HG03457 (cell line): ENCODE measurements at regions not wholly inside any gene's neighbourhood (a gene's known extent, or its start where the extent isn't known, plus 50 kb on each side); places are given as distances from the start of the nearest gene placed in this dataset.

ENCODE experiments used
- ATAC-seq: cut with Tn5 transposase; IDR thresholded peaks from one replicate; pipeline ENCODE4 v1.9.1; 2021; ENCODE audit warnings: moderate number of reproducible peaks; ENCODE audit not compliant: unreplicated experiment

DNA sequence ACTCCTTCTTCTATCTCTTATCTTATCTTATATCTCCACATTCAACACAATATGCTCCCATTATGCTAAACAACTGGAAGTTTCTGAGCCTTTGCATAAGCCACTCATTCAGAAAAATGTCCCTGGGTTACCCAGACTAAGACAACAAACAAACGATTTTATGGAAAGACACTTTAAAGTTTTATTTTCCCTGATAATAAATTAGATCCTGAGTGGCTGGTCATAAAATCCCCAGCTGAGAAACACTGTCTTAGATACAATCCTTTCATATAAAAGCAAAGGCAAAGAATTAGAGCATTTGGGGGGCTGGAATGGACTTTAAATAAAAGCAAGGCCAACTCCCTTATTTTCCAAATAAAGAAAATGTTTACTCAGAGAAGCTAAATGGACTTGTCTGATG, 322.3 kb downstream of the GBE1 start:
- ATAC-seq, result no peak

DNA sequence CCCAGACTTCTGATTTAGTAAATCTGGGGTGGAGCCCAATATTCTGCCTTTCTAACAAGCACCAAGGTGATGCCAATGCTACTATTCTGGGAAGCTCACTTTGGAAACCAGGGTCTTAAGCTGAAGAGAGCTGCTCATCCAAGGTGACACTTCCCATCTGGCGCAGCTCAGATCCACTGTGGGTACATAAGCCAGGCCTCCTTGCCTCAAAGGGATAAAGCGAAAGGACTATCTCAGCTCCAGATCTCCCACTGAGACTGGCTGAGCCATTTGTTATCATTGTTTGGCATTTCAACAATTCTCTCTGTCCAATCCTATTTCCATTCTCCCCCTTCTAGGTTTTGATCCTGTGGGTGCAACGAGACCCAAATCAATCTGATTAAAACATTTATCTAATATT, 323.8 kb downstream of the GBE1 start:
- ATAC-seq, result no peak

- ATAC-seq, result no peak
Observed at GRCh38 chr3:81436182-81436581, 325.3 kb downstream of the GBE1 start.

DNA sequence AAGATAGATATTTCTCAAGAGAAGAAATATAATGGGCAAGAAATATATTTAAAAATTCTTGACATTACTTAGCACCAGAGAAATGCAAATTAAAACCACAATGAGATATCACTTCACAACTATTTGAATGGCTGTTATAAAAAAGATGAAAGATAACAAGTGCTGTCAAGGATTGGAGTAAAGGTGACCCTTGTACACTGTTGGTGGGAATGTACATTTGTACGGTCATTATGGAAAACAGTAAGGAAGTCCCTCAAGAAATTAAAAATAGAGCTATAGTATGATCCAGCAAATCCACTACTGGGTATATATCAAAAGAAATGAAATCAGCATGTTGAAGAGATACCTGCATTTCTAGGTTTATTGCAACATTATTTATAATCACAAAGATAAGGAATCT, 326.4 kb downstream of the GBE1 start:
- no peak for ATAC-seq

GRCh38 chr3:81434161-81434560, 327.3 kb downstream of the GBE1 start:
- ATAC-seq, result no peak

GRCh38 chr3:81433675-81434074, 327.8 kb downstream of the GBE1 start:
- no peak for ATAC-seq

GRCh38 chr3:81432456-81432855, 329.0 kb downstream of the GBE1 start:
- ATAC-seq, result no peak

DNA sequence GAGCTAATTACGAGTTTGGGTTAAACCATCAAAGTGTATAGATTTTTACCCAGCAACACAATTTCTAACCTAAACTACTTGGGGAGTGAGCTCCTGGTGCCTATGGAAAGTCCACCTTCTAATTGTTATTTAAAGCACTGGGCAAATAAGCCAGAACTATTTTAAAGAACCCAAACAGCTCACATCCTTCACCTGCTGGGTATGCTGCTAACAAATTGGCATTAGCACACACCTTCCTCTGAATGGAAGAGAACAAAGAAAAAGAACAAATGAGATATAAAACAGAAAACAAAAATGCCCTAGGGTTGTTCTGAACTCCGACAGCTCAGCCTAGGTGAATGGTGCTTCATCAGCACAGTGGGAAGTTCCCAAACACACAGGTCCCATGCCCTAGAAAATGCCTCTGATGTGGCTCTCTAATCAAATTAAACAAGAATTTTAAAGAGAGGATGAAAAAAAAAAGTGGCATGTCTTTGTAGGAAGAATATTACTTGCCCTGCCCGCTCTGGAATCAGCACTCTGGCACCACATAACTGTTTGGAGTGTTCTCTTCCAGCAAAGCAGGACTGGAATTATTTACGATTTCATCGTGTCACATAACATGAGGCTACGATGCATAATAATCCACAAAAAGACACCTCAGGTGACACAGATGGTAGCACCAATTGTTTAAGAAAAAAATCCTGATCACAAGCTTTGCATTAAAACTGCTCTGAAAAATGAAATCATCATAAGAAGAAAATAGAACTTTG, 334.4 kb downstream of the GBE1 start:
- no peak for ATAC-seq

DNA sequence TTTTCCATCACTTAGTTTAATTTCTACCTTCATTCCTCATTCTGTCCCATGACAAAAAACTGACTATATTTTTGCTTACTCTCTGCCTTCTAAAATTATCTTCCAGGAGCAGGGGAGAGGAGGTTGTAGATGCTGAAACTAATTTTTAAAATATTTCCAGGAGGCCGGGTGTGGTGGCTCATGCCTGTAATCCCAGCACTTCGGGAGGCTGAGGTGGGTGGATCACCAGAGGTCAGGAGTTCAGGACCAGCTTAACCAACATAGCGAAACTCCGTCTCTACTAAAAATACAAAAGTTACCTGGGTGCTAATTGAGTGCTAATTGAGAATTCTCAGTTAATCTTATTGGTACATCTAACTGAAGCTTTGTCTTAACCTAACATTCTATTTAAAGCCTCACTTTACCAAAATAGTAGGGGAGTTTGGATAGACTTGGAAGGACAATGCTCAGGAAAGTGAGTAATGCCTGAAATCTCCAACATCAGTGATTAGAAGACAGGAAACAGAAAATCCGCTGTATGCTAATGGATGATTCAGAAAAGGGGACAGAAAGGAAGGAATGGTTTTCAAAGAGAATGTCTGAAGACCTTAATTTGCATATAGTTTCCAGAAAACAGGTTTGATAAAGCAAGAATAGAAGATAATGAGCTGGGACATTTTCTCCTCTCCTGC, 336.1 kb downstream of the GBE1 start:
- no peak for ATAC-seq

- ATAC-seq, result no peak
Observed at GRCh38 chr3:81419228-81419627, 342.2 kb downstream of the GBE1 start.

DNA sequence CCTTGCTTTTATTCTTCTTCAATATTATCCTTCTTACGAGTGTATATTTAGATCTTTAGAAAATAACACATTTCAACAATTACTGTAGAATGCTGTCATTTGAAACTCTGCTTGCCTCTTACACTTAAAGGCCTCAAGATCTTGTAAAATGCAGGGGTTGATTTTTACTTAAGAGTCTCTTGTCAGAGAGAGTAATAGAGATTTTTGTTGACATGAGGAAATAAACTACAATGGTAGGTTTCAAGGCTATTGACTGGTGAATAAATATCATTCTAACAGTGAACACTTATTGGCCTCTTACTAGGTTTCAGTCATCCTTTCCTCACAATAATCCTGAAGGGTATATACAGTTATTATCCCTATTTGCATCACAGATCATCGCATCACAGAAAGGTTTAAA, 344.6 kb downstream of the GBE1 start:
- ATAC-seq, result no peak

- no peak for ATAC-seq
Observed at GRCh38 chr3:81406318-81406717, 355.1 kb downstream of the GBE1 start.

DNA sequence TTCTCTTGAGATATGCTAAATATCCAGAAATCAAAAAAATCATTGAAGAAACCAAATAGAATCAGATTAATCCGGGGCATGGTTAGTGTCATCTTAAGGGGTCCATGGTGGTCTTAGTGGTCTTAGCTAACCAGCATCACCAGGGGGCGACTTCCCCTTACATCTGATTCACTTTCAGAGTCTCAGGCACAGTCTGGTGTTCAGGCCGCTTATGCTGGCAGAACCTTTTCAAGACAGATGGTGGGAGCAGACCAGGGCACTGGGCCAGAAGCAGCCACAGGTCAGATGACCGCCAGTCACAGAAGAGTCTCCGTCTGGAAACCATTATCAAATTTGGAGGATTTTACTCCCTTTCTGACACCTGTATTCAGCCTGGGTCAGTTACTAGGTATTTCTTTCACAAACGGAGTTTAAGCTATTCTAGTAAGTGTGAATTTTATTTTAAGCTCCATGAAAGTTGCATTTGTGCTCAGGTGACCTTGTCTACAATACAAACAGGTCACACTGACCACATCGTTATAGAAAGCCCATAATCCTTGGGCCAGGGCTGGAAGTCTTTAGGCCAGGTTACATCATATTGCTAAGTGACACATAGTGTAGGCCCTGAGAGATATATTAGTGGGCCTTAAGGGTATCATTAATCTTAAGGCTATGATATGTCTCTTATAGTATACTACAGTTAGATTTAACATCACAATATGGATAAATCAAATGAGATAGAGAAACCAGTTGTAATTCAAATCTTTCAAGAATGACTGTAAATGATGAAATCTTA, 365.5 kb downstream of the GBE1 start:
- ATAC-seq, result no peak

- ATAC-seq, result no peak
Observed at GRCh38 chr3:81394651-81395524, 366.6 kb downstream of the GBE1 start.

DNA sequence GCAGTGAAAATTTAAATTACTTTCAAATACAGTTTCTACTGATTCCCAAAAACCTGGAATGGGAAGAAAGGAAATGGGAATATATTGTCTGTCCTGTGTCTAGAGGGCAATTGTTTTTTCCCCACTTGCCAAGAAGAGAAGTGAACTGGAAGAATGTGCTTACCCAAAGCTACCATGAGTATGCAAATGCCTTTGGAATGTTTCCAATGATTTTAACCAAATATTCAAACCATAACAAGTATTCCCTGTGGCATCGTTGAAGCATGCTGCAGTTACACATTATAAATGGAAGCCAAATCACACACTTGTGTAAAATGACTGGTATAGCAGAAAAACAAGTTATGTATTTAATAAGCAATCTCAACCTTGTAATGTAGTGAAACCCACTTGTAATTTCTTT, 368.2 kb downstream of the GBE1 start:
- no peak for ATAC-seq

DNA sequence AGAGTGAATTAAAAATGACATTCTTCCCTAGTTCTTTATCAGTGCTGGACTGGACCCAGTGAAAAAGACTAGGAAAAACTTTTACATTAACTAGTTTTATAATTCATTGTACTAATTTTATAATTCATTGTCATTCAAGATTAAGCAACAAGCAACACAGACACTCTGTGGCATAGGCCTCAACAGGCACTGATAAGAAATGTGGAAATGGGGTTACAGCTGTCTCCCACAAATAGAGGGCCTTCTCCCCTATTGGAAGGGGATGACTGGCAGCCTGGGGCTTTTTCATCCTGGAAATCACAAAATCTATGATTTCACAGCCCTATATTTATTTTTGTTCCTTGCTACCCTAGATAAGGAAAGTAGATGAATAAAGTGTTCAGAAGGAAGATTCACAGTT, 370.6 kb downstream of the GBE1 start:
- no peak for ATAC-seq

- no peak for ATAC-seq
Observed at GRCh38 chr3:81388191-81388590, 373.3 kb downstream of the GBE1 start.

DNA sequence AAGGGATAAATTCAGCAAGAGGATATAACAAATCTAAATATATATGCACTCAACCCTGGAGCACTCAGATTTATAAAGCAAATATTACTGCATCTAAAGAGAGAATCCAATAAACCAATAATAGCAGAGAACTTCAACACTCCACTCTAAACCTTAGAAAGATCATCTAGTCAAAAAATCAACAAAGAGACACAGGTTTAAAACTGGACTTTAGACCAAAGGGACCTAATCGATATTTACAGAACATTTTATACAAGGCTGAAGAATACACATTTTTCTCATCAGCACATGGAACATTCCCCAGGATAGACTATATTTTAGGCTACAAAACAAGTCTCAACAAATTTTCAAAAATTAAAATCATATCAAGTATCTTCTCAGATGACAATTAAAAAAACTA, 379.0 kb downstream of the GBE1 start:
- ATAC-seq, result no peak

GRCh38 chr3:81380234-81380633, 381.2 kb downstream of the GBE1 start:
- no peak for ATAC-seq

- no peak for ATAC-seq
Observed at GRCh38 chr3:81378552-81379293, 382.7 kb downstream of the GBE1 start.
